ENCODE measurements at regions not wholly inside any gene's neighbourhood (a gene's known extent, or its start where the extent isn't known, plus 50 kb on each side); places are given as distances from the start of the nearest gene placed in this dataset.

DNA sequence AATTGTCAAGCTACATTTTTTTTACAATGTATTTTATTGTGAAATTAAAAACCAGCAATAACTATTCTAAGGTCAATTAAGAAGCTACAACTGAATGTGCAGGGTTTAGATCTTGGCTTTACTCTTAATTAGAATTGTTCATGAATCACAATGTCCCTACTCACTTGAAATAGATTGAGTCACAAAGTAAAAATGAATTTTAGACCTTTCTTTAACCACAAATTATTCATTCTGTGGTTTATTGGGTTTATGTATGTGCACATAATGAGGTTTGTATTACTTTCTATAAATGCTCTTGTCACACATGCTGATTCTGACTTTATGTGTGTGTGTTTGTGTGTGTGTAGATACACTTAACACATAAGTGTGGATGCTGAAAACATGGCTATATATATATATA is 647.0 kb upstream of the AADAT start:
- Mint-ChIP-seq H3K4me3 (ENCODE audit: low read depth, unreplicated experiment) (no peak overlapping the region), H3K27ac (ENCODE audit: unreplicated experiment) (no peak overlapping the region), H3K36me3 (ENCODE audit: insufficient read depth, unreplicated experiment) (no peaks in the 10 kb centered on the region), H3K9me3 (ENCODE audit: low read depth, unreplicated experiment) (no peaks in the 10 kb centered on the region), H3K4me1 (ENCODE audit: low read depth, unreplicated experiment) (no peaks in the 10 kb centered on the region), H3K27me3 (ENCODE audit: unreplicated experiment) (no peaks in the 10 kb centered on the region)
- TF ChIP-seq, protein P1, sequence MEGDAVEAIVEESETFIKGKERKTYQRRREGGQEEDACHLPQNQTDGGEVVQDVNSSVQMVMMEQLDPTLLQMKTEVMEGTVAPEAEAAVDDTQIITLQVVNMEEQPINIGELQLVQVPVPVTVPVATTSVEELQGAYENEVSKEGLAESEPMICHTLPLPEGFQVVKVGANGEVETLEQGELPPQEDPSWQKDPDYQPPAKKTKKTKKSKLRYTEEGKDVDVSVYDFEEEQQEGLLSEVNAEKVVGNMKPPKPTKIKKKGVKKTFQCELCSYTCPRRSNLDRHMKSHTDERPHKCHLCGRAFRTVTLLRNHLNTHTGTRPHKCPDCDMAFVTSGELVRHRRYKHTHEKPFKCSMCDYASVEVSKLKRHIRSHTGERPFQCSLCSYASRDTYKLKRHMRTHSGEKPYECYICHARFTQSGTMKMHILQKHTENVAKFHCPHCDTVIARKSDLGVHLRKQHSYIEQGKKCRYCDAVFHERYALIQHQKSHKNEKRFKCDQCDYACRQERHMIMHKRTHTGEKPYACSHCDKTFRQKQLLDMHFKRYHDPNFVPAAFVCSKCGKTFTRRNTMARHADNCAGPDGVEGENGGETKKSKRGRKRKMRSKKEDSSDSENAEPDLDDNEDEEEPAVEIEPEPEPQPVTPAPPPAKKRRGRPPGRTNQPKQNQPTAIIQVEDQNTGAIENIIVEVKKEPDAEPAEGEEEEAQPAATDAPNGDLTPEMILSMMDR (IDR thresholded peaks at IDR 0.05; ENCODE audit: unreplicated experiment), result no peak
- no peak for DNase-seq
- CTCF ChIA-PET, result no interaction called here
- BruUV-seq (replicated peaks), result no TSS peak
- intact Hi-C loops (cut with micrococcal nuclease; ENCODE audit: unreplicated experiment), result no loop called here

DNA sequence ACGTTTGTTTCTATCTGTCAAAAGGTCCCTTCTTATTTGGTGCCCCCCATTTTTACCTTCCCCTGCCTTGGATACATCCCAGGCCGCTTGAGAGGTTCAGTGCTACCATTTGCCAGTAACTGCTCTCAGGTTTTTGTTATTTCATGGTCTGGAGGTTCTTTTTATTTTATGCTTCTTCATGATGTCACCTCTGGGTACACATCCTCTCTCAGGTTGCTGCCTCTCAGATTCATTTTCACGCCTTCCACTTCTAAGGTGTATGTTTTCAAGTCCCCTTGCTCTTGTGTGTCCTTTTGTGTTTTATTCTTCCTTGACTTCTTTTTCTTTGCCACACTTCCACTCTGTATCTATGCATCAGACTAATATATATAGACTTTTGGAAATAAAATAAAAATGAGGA is 640.1 kb upstream of the AADAT start:
- CTCF ChIA-PET, result no interaction called here
- H3K36me3 Mint-ChIP-seq (ENCODE audit: insufficient read depth, unreplicated experiment), result no peaks in the 10 kb centered on the region
- no peaks in the 10 kb centered on the region for H3K9me3 Mint-ChIP-seq (ENCODE audit: low read depth, unreplicated experiment)
- DNase-seq, result no peak
- no peaks in the 10 kb centered on the region for H3K27me3 Mint-ChIP-seq (ENCODE audit: unreplicated experiment)
- H3K4me3 Mint-ChIP-seq (ENCODE audit: low read depth, unreplicated experiment), result no peak overlapping the region
- TF ChIP-seq, protein P1 (IDR thresholded peaks at IDR 0.05; ENCODE audit: unreplicated experiment), result no peak
- intact Hi-C loops (cut with micrococcal nuclease; ENCODE audit: unreplicated experiment), result no loop called here
- H3K27ac Mint-ChIP-seq (ENCODE audit: unreplicated experiment), result no peak overlapping the region
- BruUV-seq (replicated peaks), result no TSS peak
- no peaks in the 10 kb centered on the region for H3K4me1 Mint-ChIP-seq (ENCODE audit: low read depth, unreplicated experiment)

DNA sequence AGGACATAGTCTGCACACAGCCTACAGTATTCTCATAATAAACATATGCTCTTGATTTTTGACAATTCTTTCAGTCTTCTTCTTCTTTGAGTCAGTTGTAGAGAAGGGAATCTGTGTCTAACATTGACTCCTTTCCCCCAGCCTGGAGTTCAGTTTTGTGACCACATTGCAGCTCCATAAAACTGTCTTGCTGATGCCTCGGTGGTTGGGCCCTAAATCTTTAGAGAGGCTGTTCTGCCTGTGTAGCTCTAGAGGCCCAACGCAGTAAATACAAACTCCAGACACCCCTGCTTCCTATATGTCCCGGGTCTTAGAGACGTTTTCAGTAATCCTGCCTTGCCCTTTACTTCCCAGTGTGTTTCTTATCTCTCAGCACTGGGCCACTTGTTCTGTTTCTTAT is 639.5 kb upstream of the AADAT start:
- H3K27ac Mint-ChIP-seq (ENCODE audit: unreplicated experiment), result no peak overlapping the region
- no peaks in the 10 kb centered on the region for H3K9me3 Mint-ChIP-seq (ENCODE audit: low read depth, unreplicated experiment)
- TF ChIP-seq, protein P1 (IDR thresholded peaks at IDR 0.05; ENCODE audit: unreplicated experiment), result no peak
- no peaks in the 10 kb centered on the region for H3K27me3 Mint-ChIP-seq (ENCODE audit: unreplicated experiment)
- DNase-seq, result no peak
- H3K4me1 Mint-ChIP-seq (ENCODE audit: low read depth, unreplicated experiment), result no peaks in the 10 kb centered on the region
- H3K4me3 Mint-ChIP-seq (ENCODE audit: low read depth, unreplicated experiment), result no peak overlapping the region
- intact Hi-C loops (cut with micrococcal nuclease; ENCODE audit: unreplicated experiment), result no loop called here
- no TSS peak for BruUV-seq (replicated peaks)
- H3K36me3 Mint-ChIP-seq (ENCODE audit: insufficient read depth, unreplicated experiment), result no peaks in the 10 kb centered on the region
- CTCF ChIA-PET, result no interaction called here

DNA sequence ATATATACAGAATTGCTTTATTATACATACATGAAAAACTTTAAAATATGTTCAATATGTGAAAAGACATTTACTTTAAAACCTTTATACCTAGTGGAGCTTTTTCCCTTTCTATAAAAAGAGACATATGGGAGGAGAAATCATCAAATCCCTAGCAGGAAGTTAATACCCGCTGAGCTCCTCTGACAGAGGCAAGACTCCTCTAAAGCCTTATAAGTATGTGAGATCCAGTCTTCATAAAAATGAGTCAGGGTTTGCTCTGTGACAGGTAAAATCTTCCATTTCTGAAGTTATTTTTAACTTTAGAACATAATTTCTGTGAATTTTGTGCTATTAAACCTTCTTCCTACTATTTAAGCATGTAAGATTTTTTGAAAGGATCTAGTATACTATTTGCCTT is 634.4 kb upstream of the AADAT start:
- BruUV-seq (replicated peaks), result no TSS peak
- Mint-ChIP-seq H3K27me3 (ENCODE audit: unreplicated experiment) (no peaks in the 10 kb centered on the region), H3K4me1 (ENCODE audit: low read depth, unreplicated experiment) (no peaks in the 10 kb centered on the region), H3K36me3 (ENCODE audit: insufficient read depth, unreplicated experiment) (no peaks in the 10 kb centered on the region), H3K27ac (ENCODE audit: unreplicated experiment) (no peak overlapping the region), H3K9me3 (ENCODE audit: low read depth, unreplicated experiment) (no peaks in the 10 kb centered on the region), H3K4me3 (ENCODE audit: low read depth, unreplicated experiment) (no peak overlapping the region)
- intact Hi-C loops (cut with micrococcal nuclease; ENCODE audit: unreplicated experiment), result no loop called here
- DNase-seq, result no peak
- TF ChIP-seq, protein P1 (IDR thresholded peaks at IDR 0.05; ENCODE audit: unreplicated experiment), result no peak
- CTCF ChIA-PET, result no interaction called here

DNA sequence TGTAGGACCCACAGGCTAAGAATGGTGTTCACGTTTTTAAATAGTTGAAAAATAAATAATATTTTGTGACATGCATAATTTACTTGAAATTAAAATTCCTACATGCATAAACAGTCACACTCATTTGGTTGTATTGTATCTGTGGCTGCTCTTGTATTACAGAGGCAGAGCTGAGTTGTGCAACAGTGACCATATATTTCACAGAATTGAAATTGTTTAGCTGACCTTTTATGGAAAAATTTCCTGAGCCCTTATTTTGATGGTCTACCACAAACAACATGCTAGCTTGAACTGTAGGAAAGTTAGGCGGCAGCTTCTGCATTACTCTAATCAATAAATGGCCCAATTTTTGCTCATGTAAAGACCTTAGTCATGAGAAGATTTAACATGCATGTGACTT is 633.4 kb upstream of the AADAT start:
- CTCF ChIA-PET, result no interaction called here
- no peaks in the 10 kb centered on the region for H3K27me3 Mint-ChIP-seq (ENCODE audit: unreplicated experiment)
- BruUV-seq (replicated peaks), result no TSS peak

More for the DNA sequence above, 633.4 kb upstream of the AADAT start:
- H3K4me3 Mint-ChIP-seq (ENCODE audit: low read depth, unreplicated experiment), result no peak overlapping the region
- no peaks in the 10 kb centered on the region for H3K9me3 Mint-ChIP-seq (ENCODE audit: low read depth, unreplicated experiment)
- H3K4me1 Mint-ChIP-seq (ENCODE audit: low read depth, unreplicated experiment), result no peaks in the 10 kb centered on the region
- DNase-seq, result no peak
- intact Hi-C loops (cut with micrococcal nuclease; ENCODE audit: unreplicated experiment), result no loop called here
- TF ChIP-seq, protein P1 (IDR thresholded peaks at IDR 0.05; ENCODE audit: unreplicated experiment), result no peak
- H3K36me3 Mint-ChIP-seq (ENCODE audit: insufficient read depth, unreplicated experiment), result no peaks in the 10 kb centered on the region
- no peak overlapping the region for H3K27ac Mint-ChIP-seq (ENCODE audit: unreplicated experiment)
